HG02678 (cell line): ENCODE measurements at regions not wholly inside any gene's neighbourhood (a gene's known extent, or its start where the extent isn't known, plus 50 kb on each side); places are given as distances from the start of the nearest gene placed in this dataset.

Experiments
- ATAC-seq: cut with Tn5 transposase; IDR thresholded peaks from one replicate; pipeline ENCODE4 v1.9.1; 2021; ENCODE audit warnings: mild to moderate bottlenecking, moderate library complexity; ENCODE audit not compliant: unreplicated experiment

DNA sequence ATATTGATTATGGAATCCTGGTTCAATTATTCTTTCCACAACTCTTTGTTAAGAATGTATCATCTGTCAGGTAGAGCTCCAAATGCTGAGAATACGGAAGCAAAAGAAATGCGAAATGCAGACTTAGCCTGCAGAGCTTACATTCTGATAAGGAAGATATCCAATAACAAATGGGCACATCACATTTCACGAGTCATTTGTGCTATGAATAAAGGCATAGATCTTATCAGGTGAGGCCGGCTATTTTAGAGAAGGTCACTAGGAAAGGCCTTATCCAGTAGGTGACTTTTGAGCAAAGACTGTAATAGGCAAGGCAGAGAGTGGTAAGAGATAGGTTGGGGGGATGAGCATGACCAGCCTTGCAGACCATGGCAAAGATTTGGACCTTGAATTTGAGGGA is 174.3 kb upstream of the SERPINE2 start:
- no peak for ATAC-seq

DNA sequence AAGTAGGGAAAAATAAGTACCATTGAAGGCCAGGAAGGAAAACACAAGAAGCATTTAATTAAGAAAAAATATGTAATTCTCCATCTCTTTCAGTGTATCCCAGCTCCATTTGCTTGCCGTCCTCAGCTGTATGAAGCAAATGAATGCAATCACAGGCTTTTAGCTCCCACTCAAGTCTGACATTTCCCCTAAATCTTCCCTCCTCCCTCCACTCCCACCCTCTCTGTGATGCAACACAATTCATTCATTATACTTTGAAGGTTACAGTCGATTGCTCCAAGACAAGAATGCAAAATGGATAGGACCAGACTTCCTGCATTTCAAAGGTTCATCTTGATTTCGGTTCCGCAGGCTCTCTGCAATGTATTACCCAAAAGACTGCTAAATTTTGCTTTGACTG is 172.7 kb upstream of the SERPINE2 start:
- ATAC-seq, result peak; percentile 43

DNA sequence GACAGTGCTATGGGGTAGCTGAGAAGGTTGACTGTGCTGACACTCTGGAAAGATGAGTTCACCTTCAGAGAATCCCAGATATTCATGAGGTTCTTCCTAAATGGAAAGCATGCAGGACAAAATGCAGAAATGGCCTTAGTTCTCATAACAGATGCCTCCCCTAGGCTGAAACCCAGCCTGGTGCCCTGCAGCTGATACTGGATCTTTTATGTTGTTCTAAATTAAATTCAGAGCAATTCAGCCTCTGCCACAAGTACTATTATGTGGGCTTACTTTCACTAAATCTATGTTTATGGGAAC is 172.0 kb upstream of the SERPINE2 start:
- ATAC-seq, result no peak

DNA sequence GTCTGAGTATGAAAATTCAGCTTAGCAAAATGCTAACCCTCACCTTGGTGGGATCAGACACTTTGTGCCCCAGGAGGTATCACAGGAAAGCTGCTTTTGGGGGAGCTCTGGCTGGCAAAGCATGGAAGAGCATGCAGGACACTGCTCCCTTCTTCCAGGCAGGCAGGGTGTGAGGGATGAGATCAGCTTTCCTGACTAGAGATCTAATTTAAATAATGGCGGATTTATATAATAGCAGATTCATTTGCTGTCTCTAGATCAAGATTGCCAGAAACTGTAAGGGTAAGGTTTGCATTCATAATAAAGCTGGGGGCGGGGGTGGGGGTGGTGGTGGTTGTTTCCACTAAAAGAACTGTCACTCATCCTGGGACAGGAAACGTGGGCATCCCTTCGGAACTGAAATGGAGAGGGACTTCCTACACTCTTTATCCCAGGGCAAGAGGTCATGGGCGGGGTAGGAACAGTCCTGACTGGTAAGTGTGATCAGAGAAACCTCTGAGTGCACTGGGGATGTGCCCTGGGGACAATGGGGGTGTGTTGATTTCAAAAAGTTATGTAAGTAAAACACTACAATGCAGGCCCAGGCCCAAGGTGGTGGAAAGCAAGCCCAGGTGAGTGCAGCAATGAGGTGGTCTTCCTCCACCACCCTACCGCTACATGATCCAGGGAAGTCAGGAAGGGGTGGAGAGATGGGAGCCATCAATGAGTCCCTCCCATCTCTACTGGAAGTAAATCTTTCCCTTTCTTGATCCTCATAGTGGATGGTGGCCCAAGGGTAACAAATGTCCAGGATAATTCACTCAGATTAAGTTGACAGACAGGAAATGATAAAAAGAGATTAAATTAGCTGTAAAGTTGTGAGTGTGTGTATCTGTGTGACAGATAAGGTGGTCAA is 171.4 kb upstream of the SERPINE2 start:
- no peak for ATAC-seq

- peak; percentile 56 for ATAC-seq
Measured at GRCh38 chr2:224209555-224210285, 170.6 kb upstream of the SERPINE2 start.

- ATAC-seq, result no peak
Measured at GRCh38 chr2:224208443-224208842, 169.4 kb upstream of the SERPINE2 start.

DNA sequence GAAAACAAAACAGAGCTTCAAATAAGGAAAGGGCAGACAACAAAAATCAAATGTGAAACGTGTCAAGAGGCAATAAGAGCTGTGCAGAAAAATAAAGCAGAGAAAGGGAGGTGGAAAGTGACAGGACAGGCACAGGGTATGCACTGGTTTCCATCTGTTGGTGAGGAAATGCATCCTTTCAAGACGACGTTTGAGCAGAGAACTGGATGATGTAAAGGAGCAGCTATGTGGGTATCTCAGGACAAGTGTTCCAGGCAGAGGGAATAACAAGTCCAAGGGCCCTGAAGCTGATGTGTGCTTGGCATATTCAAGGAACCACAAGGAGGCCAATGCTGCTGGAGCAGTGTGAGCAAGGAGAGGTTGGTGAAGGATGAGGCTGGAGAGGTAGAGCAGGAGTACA is 168.9 kb upstream of the SERPINE2 start:
- no peak for ATAC-seq

DNA sequence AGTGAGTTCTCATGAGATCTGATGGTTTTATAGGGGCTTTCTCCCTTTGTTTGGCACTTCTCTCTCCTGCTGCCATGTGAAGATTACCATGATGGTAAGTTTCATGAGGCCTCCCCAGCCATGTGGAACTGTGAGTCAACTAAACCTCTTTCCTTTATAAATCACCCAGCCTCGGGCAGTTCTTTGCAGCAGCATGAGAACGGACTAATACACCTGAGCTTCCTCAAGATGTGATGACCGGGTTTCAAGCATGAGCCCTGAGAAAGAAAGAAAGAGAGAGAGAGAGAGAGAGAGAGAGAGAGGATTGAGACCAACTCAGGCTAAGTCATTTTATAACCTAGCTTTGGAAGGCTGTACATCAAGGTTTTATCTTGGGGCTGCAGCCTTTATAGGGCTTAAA is 167.7 kb upstream of the SERPINE2 start:
- ATAC-seq, result no peak

GRCh38 chr2:224202281-224202865 is 163.3 kb upstream of the SERPINE2 start:
- ATAC-seq, result no peak

GRCh38 chr2:224198436-224198835 is 159.3 kb upstream of the SERPINE2 start:
- ATAC-seq, result no peak

GRCh38 chr2:224196810-224197209 is 157.7 kb upstream of the SERPINE2 start:
- no peak for ATAC-seq

DNA sequence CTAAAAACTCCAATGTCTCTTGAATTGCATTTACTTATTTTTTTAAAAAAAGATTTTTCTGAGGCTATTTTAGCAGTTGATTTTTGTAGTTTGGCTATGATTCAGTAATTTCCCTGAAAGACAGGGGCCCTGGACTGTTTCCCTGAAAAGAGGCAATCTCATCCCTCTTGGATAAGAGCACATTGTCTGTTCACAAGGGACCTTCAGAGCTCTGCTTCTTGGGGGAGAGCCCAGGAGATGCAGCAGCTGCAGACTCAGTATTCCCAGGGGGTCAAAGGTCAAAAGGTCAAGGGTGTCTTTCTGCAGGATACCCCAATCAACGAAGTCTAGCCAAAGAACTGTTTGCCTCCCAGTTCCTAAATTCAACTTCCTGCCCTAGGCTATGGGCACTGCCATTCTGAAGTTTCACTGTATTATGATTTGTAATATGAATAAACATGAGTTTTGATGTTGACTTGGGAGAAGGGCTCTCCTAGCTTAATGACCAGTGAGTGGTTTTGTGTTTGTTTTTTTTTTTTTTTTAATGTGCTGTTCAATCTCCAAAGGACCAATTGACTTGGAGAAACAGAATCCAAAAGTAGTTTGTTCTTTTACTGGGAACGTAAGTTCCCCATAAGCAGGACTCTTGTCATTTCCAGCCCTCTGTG is 157.0 kb upstream of the SERPINE2 start:
- ATAC-seq, result no peak

GRCh38 chr2:224194161-224194560 is 155.1 kb upstream of the SERPINE2 start:
- no peak for ATAC-seq

GRCh38 chr2:224191465-224191864 is 152.4 kb upstream of the SERPINE2 start:
- no peak for ATAC-seq

GRCh38 chr2:224190936-224191270 is 151.8 kb upstream of the SERPINE2 start:
- ATAC-seq, result no peak

DNA sequence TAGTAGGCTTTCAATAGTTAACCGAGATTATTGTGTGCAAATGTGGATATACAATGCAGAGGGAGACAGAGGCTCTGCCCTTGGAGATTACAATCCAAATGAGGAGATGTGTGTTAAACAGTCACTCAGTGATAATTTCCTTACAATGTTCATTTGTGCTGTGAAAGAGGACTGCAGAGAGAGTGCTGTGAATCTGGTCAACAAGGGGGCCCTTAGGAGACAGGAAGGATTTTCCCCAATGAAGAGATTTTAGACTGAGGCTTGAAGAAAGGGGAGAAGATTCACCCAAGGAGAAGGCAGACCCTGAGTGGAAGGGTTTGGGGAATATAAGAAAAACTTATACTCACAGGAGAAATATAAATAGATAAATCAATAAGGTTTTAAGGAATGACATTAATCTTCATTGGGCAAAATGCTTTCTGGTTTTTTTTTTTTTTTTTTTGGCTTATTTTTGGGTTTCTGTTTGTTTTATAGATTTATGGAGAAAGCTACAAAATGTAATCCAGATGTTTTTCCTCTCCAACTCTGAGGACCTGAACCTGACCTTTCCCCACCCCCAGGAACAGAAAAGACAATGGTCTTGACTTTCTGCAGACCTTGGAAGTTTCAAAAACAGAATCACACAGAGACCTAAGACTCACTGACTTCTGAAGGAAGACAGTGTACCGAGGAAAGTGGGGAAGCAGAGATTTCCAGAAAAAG is 151.3 kb upstream of the SERPINE2 start:
- no peak for ATAC-seq

- no peak for ATAC-seq
Measured at GRCh38 chr2:224187220-224187619, 148.1 kb upstream of the SERPINE2 start.

- ATAC-seq, result no peak
Measured at GRCh38 chr2:224185023-224185601, 146.0 kb upstream of the SERPINE2 start.

DNA sequence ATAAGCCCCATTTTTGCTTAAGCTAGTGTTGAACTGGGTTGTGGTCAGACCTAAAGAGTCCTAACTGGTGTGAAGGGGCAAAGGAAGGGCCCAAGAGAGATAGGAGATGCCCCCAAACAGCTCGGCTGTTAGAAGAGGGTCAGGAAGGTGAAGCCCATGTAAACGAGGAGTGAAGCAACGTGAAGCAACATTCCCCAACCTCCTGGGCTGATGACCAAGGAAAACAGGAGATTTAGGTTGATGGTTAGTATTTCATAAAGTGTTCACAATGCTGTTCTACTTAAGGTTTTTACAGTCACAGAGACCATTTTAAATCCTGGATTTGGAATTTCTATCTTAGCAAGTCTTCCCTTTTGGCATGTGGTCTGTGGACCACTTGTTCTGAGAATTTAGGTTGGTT is 144.0 kb upstream of the SERPINE2 start:
- no peak for ATAC-seq

GRCh38 chr2:224182498-224182897 is 143.4 kb upstream of the SERPINE2 start:
- no peak for ATAC-seq
